Liver (tissue), 8 donors: ENCODE measurements at regions not wholly inside any gene's neighbourhood (a gene's known extent, or its start where the extent isn't known, plus 50 kb on each side); places are given as distances from the start of the nearest gene placed in this dataset.

ENCODE experiments used
- DNase-seq: peaks from one replicate; pipeline ENCODE4 v3.0.0-alpha.2; 2017; ENCODE audit warnings: low spot score
- H3K27ac ChIP-seq, 2 donors: one replicate each; pipeline ENCODE4 v1.7.0; 2013; ENCODE audit warnings: inconsistent platforms in 2 of 2, low read length in 2 of 2, control low read depth in 1 of 2, low read depth in 1 of 2, mild to moderate bottlenecking in 1 of 2
- H3K27me3 ChIP-seq, 4 donors: one replicate each; pipeline versions ENCODE4 v1.6.1 to v1.7.0; 2013; ENCODE audit warnings: low read length in 3 of 4, inconsistent platforms in 1 of 4, mild to moderate bottlenecking in 1 of 4, moderate library complexity in 1 of 4; ENCODE audit not compliant: control insufficient read depth in 4 of 4, insufficient read depth in 4 of 4
- H3K36me3 ChIP-seq, 4 donors: one replicate each; pipeline versions ENCODE4 v1.6.1 to v1.7.0; 2013; ENCODE audit warnings: low read length in 3 of 4, mild to moderate bottlenecking in 3 of 4, low read depth in 1 of 4, moderate library complexity in 1 of 4; ENCODE audit not compliant: control insufficient read depth in 4 of 4, insufficient read depth in 3 of 4
- H3K4me1 ChIP-seq, 4 donors: one replicate each; pipeline versions ENCODE4 v1.6.1 to v1.7.0; 2013; ENCODE audit warnings: low read length in 3 of 4, mild to moderate bottlenecking in 3 of 4, moderate library complexity in 1 of 4; ENCODE audit not compliant: control insufficient read depth in 4 of 4, insufficient read depth in 4 of 4
- H3K4me3 ChIP-seq, 3 donors: one replicate each; pipeline versions ENCODE4 v1.6.1 to v1.7.0; 2013; ENCODE audit warnings: low read length in 3 of 3, control low read depth in 1 of 3, low read depth in 1 of 3, mild to moderate bottlenecking in 1 of 3
- H3K9ac ChIP-seq, 2 donors: one replicate each; pipeline ENCODE4 v1.7.0; 2013; ENCODE audit warnings: low read length in 2 of 2, mild to moderate bottlenecking in 2 of 2, moderate library complexity in 2 of 2, control low read depth in 1 of 2, low read depth in 1 of 2
- H3K9me3 ChIP-seq, 4 donors: one replicate each; pipeline versions ENCODE4 v1.6.1 to v1.7.0; 2013; ENCODE audit warnings: low read length in 3 of 4; ENCODE audit not compliant: control insufficient read depth in 4 of 4
- ATF3 ChIP-seq: IDR thresholded peaks from 2 replicates; pipeline ENCODE4 v1.6.1; 2016; ENCODE audit warnings: antibody characterized with exemption
- CTCF ChIP-seq: fragments of 150-350 bp; IDR thresholded peaks from 2 replicates; pipeline ENCODE4 v1.5.1; 2017; ENCODE audit warnings: improper control_type of control experiment, low read depth, low read length; ENCODE audit not compliant: missing input control
- FOXA2 ChIP-seq: IDR thresholded peaks from 2 replicates; pipeline ENCODE4 v1.6.1; 2016; ENCODE audit warnings: antibody characterized with exemption
- GABPA ChIP-seq, 2 donors: IDR thresholded peaks in 1 of 2; conservative IDR thresholded peaks in 1 of 2; 2 replicates each; pipeline ENCODE4 v1.6.1; 2016; ENCODE audit warnings: antibody characterized with exemption in 2 of 2, mild to moderate bottlenecking in 1 of 2, moderate library complexity in 1 of 2
- HNF4G ChIP-seq: IDR thresholded peaks from 2 replicates; pipeline ENCODE4 v1.6.1; 2016; ENCODE audit warnings: antibody characterized with exemption
- NR2F2 ChIP-seq: IDR thresholded peaks from 2 replicates; pipeline ENCODE4 v1.6.1; 2016; ENCODE audit warnings: antibody characterized with exemption
- RAD21 ChIP-seq, 2 donors: IDR thresholded peaks; 2 replicates each; pipeline ENCODE4 v1.6.1; 2016; ENCODE audit warnings: antibody characterized with exemption in 2 of 2, mild to moderate bottlenecking in 2 of 2
- REST ChIP-seq: IDR thresholded peaks from 2 replicates; pipeline ENCODE4 v1.6.1; 2016; ENCODE audit warnings: antibody characterized with exemption, mild to moderate bottlenecking
- RXRA ChIP-seq, 2 donors: IDR thresholded peaks; 2 replicates each; pipeline ENCODE4 v1.6.1; 2017 to 2018; ENCODE audit warnings: antibody characterized with exemption in 2 of 2, mild to moderate bottlenecking in 1 of 2
- SP1 ChIP-seq: IDR thresholded peaks from 2 replicates; pipeline ENCODE4 v1.6.1; 2018; ENCODE audit warnings: antibody characterized with exemption, mild to moderate bottlenecking
- TAF1 ChIP-seq: conservative IDR thresholded peaks from 2 replicates; pipeline ENCODE4 v1.6.1; 2016; ENCODE audit warnings: antibody characterized with exemption, mild to moderate bottlenecking
- YY1 ChIP-seq: IDR thresholded peaks from 2 replicates; pipeline ENCODE4 v1.6.1; 2016; ENCODE audit warnings: antibody characterized with exemption, mild to moderate bottlenecking
- ZBTB33 ChIP-seq: IDR thresholded peaks from 2 replicates; pipeline ENCODE4 v1.6.1; 2016; ENCODE audit warnings: antibody characterized with exemption
- WGBS: extraction: QIAGEN DNeasy Blood & Tissue Kit; methylation state at CpG from one replicate; pipeline ENCODE4 v1.1.7; 2013; 5-methylcytosine and 5-hydroxymethylcytosine counted together
- donor health status: healthy.
- donor health status: healthy.
- donor health status: healthy.
- donor health status: healthy.
- donor health status: healthy.

- Histone ChIP-seq H3K9me3 (peaks cover 0 to 2% (median 0%) of the 10 kb centered on the region in 4 donors), H3K4me3 (no peak overlapping the region), H3K27me3 (no peaks in the 10 kb centered on the region), H3K27ac (no peak overlapping the region), H3K36me3 (no peaks in the 10 kb centered on the region), H3K4me1 (no peaks in the 10 kb centered on the region), H3K9ac (no peak overlapping the region)
- 90% methylated on average over 26 of the region's 26 CpGs for WGBS
- TF ChIP-seq NR2F2 (no peak), FOXA2 (no peak), SP1 (no peak), ATF3 (no peak), TAF1 (no peak), ZBTB33 (no peak), CTCF (no peak), RAD21 (IDR thresholded peaks at IDR 0.05) (no peak)
- no peak for DNase-seq
These were observed 74.9 kb upstream of the BMP5 start for GRCh38 chr6:55950071-55950814.

DNA sequence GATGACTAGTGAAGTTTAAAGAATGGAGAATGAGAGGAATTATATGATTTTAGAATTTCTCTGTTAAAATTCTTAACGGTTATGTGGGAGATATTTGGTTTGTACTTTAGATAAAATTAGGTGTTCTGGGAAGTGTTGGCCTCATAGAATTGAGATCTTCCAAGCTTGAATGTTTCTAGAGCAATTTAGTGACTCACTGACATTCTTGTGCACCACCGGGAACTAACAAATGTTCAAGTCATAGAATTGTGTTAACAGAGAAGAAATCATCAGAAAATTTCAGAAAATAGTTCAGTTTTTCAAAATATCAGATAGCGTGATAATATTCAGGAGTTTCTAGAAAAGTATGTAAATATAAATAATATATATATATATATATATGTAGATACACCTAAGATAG is 67.9 kb upstream of the BMP5 start:
- Histone ChIP-seq H3K36me3 (no peaks in the 10 kb centered on the region), H3K9me3 (no peaks in the 10 kb centered on the region), H3K9ac (no peak overlapping the region), H3K27ac (no peak overlapping the region), H3K27me3 (no peaks in the 10 kb centered on the region), H3K4me3 (no peak overlapping the region), H3K4me1 (no peaks in the 10 kb centered on the region)
- TF ChIP-seq REST (no peak), RXRA (IDR thresholded peaks at IDR 0.05) (no peak), ZBTB33 (no peak), GABPA (IDR thresholded peaks at IDR 0.05 in 1 of 2, conservative IDR thresholded peaks at IDR 0.05 in 1 of 2) (no peak), FOXA2 (no peak), SP1 (no peak), HNF4G (no peak), RAD21 (IDR thresholded peaks at IDR 0.05) (no peak), YY1 (no peak), NR2F2 (no peak)
- WGBS: 74% methylated on average over 3 of the region's 3 CpGs
- no peak for DNase-seq
